SK-N-SH (cell line): ENCODE measurements at regions not wholly inside any gene's neighbourhood (a gene's known extent, or its start where the extent isn't known, plus 50 kb on each side); places are given as distances from the start of the nearest gene placed in this dataset.

ENCODE experiments used
- CTCF ChIA-PET: fragments of 300-600, 350-600 bp; formaldehyde crosslinking; extraction: SDS; loops from one replicate; lab custom pipeline; 2021; lab: Yijun Ruan, JAX
- POLR2A ChIA-PET: fragments of 350-600 bp; sonication (Branson Sonifier 250); formaldehyde crosslinking; extraction: SDS; loops from one replicate; lab custom pipeline; 2020; ENCODE audit warnings: antibody characterized with exemption, inconsistent platforms; lab: Yijun Ruan, JAX
- DNase-seq: peaks from one replicate; pipeline ENCODE4 v3.0.0; 2012
- H2AFZ ChIP-seq: fragments of 200-600 bp; sonication (generic); 2 replicates; pipeline ENCODE4 v1.8.1; 2016; ENCODE audit warnings: antibody characterized with exemption, mild to moderate bottlenecking, low read depth
- H3F3A ChIP-seq: fragments of 200-600 bp; sonication (generic); replicated peaks from 2 replicates; pipeline ENCODE3; 2016; ENCODE audit warnings: antibody characterized with exemption, mild to moderate bottlenecking; ENCODE audit not compliant: insufficient read depth
- H3K27ac ChIP-seq, 2 experiments: fragments of 200-500 bp in 1 of 2; fragments of 200-600 bp in 1 of 2; sonication (Bioruptor generic) in 1 of 2; sonication (generic), shearing (Covaris generic) in 1 of 2; 2 replicates each; pipeline versions ENCODE4 v1.5.1 to v1.6.1; 2014 to 2016; ENCODE audit warnings: low read depth in 2 of 2, inconsistent platforms in 1 of 2, low read length in 1 of 2, mild to moderate bottlenecking in 1 of 2, mixed read lengths in 1 of 2
- H3K27me3 ChIP-seq: fragments of 200-600 bp; sonication (generic), shearing (Covaris generic); 2 replicates; pipeline ENCODE4 v1.6.1; 2016; ENCODE audit warnings: mixed run types; ENCODE audit not compliant: insufficient read depth
- H3K36me3 ChIP-seq, 2 experiments: fragments of 200-500 bp in 1 of 2; fragments of 200-600 bp in 1 of 2; sonication (Bioruptor generic) in 1 of 2; sonication (generic) in 1 of 2; replicated peaks in 1 of 2; 2 replicates each; pipeline versions ENCODE3 to v1.5.1; 2014 to 2016; ENCODE audit warnings: low read length in 1 of 2, mild to moderate bottlenecking in 1 of 2; ENCODE audit not compliant: insufficient read depth in 2 of 2, control insufficient read depth in 1 of 2
- H3K4me1 ChIP-seq, 2 experiments: fragments of 200-500 bp in 1 of 2; fragments of 200-600 bp in 1 of 2; sonication (Bioruptor generic) in 1 of 2; sonication (generic), shearing (Covaris generic) in 1 of 2; 2 replicates each; pipeline versions ENCODE4 v1.5.1 to v1.6.1; 2014 to 2016; ENCODE audit warnings: low read depth in 1 of 2, low read length in 1 of 2, mixed run types in 1 of 2; ENCODE audit not compliant: insufficient read depth in 2 of 2, control insufficient read depth in 1 of 2
- H3K4me2 ChIP-seq: fragments of 200-600 bp; sonication (generic), shearing (Covaris generic); 2 replicates; pipeline ENCODE4 v1.6.1; 2017; ENCODE audit warnings: mixed run types
- H3K4me3 ChIP-seq, 2 experiments: fragments of 200-500 bp in 1 of 2; fragments of 200-600 bp in 1 of 2; sonication (Bioruptor generic) in 1 of 2; sonication (generic), shearing (Covaris generic) in 1 of 2; 2 replicates each; pipeline versions ENCODE4 v1.5.1 to v1.8.1; 2014 to 2016; ENCODE audit warnings: low read depth in 2 of 2, inconsistent platforms in 1 of 2, low read length in 1 of 2, mild to moderate bottlenecking in 1 of 2, mixed read lengths in 1 of 2, moderate library complexity in 1 of 2
- H3K79me2 ChIP-seq: fragments of 200-600 bp; sonication (generic); 2 replicates; pipeline ENCODE4 v1.8.1; 2017; ENCODE audit warnings: mild to moderate bottlenecking; ENCODE audit not compliant: insufficient read depth
- H3K9ac ChIP-seq: fragments of 200-600 bp; sonication (generic); 2 replicates; pipeline ENCODE4 v1.6.1; 2017; ENCODE audit warnings: mixed run types
- H3K9me2 ChIP-seq: fragments of 200-600 bp; sonication (generic); 2 replicates; pipeline ENCODE4 v1.6.1; 2017; ENCODE audit warnings: mixed run types
- H3K9me3 ChIP-seq: fragments of 200-600 bp; sonication (generic); 2 replicates; pipeline ENCODE4 v1.6.1; 2017; ENCODE audit warnings: mixed run types, mild to moderate bottlenecking, moderate library complexity
- H4K20me1 ChIP-seq: fragments of 200-600 bp; sonication (generic); 2 replicates; pipeline ENCODE4 v1.6.1; 2017; ENCODE audit warnings: mild to moderate bottlenecking, mixed run types; ENCODE audit not compliant: insufficient read depth
- EP300 ChIP-seq, 2 experiments: IDR thresholded peaks; 2 replicates each; pipeline versions ENCODE4 v1.4.0 to v1.6.1; 2012; ENCODE audit warnings: borderline replicate concordance in 1 of 2, low read depth in 1 of 2, low read length in 1 of 2
- EZH2phosphoT487 ChIP-seq: fragments of 200-600 bp; sonication (generic); IDR thresholded peaks from 2 replicates; pipeline ENCODE4 v1.6.1; 2017; ENCODE audit warnings: low read depth, mixed run types, mild to moderate bottlenecking, antibody characterized with exemption, moderate library complexity, borderline replicate concordance
- GATA2 ChIP-seq: sonication (generic); formaldehyde crosslinking; IDR thresholded peaks from 2 replicates; pipeline ENCODE4 v1.5.0; 2020; ENCODE audit warnings: mild to moderate bottlenecking, missing genetic modification reagents
- JUND ChIP-seq: IDR thresholded peaks from 2 replicates; pipeline ENCODE4 v1.4.0; 2012
- MEF2A ChIP-seq: IDR thresholded peaks from 2 replicates; pipeline ENCODE4 v1.4.0; 2012; ENCODE audit warnings: low read depth, borderline replicate concordance
- MXI1 ChIP-seq: IDR thresholded peaks from 2 replicates; pipeline ENCODE4 v1.6.1; 2012; ENCODE audit warnings: mild to moderate bottlenecking, low read depth, low read length, improper control_type of control experiment
- NRF1 ChIP-seq: IDR thresholded peaks from 2 replicates; pipeline ENCODE4 v1.6.1; 2012; ENCODE audit warnings: low read depth, mild to moderate bottlenecking, low read length
- POLR2AphosphoS5 ChIP-seq: IDR thresholded peaks from 2 replicates; pipeline ENCODE4 v1.6.1; 2012; ENCODE audit warnings: low read depth, low read length
- RAD21 ChIP-seq: IDR thresholded peaks from 2 replicates; pipeline ENCODE4 v1.6.1; 2012; ENCODE audit warnings: mild to moderate bottlenecking, low read length
- RFX5 ChIP-seq: IDR thresholded peaks from 2 replicates; pipeline ENCODE4 v1.6.1; 2012; ENCODE audit warnings: mild to moderate bottlenecking, improper control_type of control experiment, low read length
- SIN3A ChIP-seq: IDR thresholded peaks from 2 replicates; pipeline ENCODE4 v1.6.1; 2012; ENCODE audit warnings: low read depth, mild to moderate bottlenecking, low read length, moderate library complexity, borderline replicate concordance
- TEAD4 ChIP-seq: IDR thresholded peaks from 2 replicates; pipeline ENCODE4 v1.4.0; 2012; ENCODE audit warnings: mild to moderate bottlenecking, borderline replicate concordance; ENCODE audit not compliant: insufficient read depth
- YY1 ChIP-seq: IDR thresholded peaks from 2 replicates; pipeline ENCODE4 v1.4.0; 2012; ENCODE audit warnings: low read depth, mild to moderate bottlenecking
- WGBS: methylation state at CpG from one replicate; pipeline ENCODE4 v1.1.6; 2017; ENCODE audit warnings: low lambda C conversion rate; 5-methylcytosine and 5-hydroxymethylcytosine counted together
- TF ChIP-seq, protein P1 (sequence below): IDR thresholded peaks from 2 replicates; pipeline ENCODE4; 2012
- TF ChIP-seq, protein P2 (sequence below): fragments of 150-350 bp; IDR thresholded peaks from 2 replicates; pipeline ENCODE4 v1.6.1; 2016; ENCODE audit warnings: mild to moderate bottlenecking, low read depth, low read length
- TF ChIP-seq, protein P3 (sequence below): IDR thresholded peaks from 2 replicates; pipeline ENCODE4 v1.4.0; 2012; ENCODE audit warnings: low read depth, borderline replicate concordance

- Histone ChIP-seq H3K9ac (no peak overlapping the region), H3K27ac (no peak overlapping the region), H3K4me1 (no peaks in the 10 kb centered on the region), H3K27me3 (peaks cover 12% of the 10 kb centered on the region; the same call in 1 of the 2 replicates), H2AFZ (no peak overlapping the region), H4K20me1 (no peaks in the 10 kb centered on the region), H3K4me3 (no peak overlapping the region), H3K36me3 (no peaks in the 10 kb centered on the region), H3K79me2 (no peaks in the 10 kb centered on the region), H3K9me2 (no peaks in the 10 kb centered on the region), H3K4me2 (no peak overlapping the region)
- ChIA-PET CTCF (interaction anchor here (1.0 kb wide), 1 partner anchor 250 kb away, joined by 3 read pairs; no protein-coding TSS in a partner anchor), POLR2A (no interaction called here)
- no peak for DNase-seq
- 26% methylated on average over 3 of the region's 3 CpGs for WGBS
- TF ChIP-seq SIN3A (no peak), EP300 (IDR thresholded peaks at IDR 0.05; ENCODE audit: borderline replicate concordance in 1 of 2, low read depth in 1 of 2, low read length in 1 of 2) (no peak), TEAD4 (no peak), NRF1 (no peak), POLR2AphosphoS5 (no peak), GATA2 (CRISPR knock-in tag) (no peak), EZH2phosphoT487 (no peak), MXI1 (no peak), JUND (no peak), RFX5 (no peak), MEF2A (no peak), YY1 (no peak), RAD21 (no peak)
- TF ChIP-seq, protein P1, sequence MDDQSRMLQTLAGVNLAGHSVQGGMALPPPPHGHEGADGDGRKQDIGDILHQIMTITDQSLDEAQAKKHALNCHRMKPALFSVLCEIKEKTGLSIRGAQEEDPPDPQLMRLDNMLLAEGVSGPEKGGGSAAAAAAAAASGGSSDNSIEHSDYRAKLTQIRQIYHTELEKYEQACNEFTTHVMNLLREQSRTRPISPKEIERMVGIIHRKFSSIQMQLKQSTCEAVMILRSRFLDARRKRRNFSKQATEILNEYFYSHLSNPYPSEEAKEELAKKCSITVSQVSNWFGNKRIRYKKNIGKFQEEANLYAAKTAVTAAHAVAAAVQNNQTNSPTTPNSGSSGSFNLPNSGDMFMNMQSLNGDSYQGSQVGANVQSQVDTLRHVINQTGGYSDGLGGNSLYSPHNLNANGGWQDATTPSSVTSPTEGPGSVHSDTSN, result no peak
- TF ChIP-seq, protein P2, sequence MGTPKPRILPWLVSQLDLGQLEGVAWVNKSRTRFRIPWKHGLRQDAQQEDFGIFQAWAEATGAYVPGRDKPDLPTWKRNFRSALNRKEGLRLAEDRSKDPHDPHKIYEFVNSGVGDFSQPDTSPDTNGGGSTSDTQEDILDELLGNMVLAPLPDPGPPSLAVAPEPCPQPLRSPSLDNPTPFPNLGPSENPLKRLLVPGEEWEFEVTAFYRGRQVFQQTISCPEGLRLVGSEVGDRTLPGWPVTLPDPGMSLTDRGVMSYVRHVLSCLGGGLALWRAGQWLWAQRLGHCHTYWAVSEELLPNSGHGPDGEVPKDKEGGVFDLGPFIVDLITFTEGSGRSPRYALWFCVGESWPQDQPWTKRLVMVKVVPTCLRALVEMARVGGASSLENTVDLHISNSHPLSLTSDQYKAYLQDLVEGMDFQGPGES, result no peak
- TF ChIP-seq, protein P3, sequence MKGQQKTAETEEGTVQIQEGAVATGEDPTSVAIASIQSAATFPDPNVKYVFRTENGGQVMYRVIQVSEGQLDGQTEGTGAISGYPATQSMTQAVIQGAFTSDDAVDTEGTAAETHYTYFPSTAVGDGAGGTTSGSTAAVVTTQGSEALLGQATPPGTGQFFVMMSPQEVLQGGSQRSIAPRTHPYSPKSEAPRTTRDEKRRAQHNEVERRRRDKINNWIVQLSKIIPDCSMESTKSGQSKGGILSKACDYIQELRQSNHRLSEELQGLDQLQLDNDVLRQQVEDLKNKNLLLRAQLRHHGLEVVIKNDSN, result no peak
- TF ChIP-seq, all 33 proteins: peak for 0
- no peaks in the 10 kb centered on the region for H3F3A ChIP-seq
- H3K9me3 ChIP-seq, result no peaks in the 10 kb centered on the region
Measured at GRCh38 chr10:47061776-47062175, 150.5 kb downstream of the PTPN20 start.
